Type B pancreatic cell (in vitro differentiated cells): ENCODE measurements at regions not wholly inside any gene's neighbourhood (a gene's known extent, or its start where the extent isn't known, plus 50 kb on each side); places are given as distances from the start of the nearest gene placed in this dataset.
"Not testable (repeated sequence)": the region's sequence is repeated elsewhere in the genome, so short reads cannot be mapped to it uniquely, and the experiment has no call there.

Experiments
- DNase-seq: peaks from one replicate; pipeline ENCODE4 v3.0.0; 2021; ENCODE audit warnings: mixed read lengths; ENCODE audit not compliant: unreplicated experiment; ENCODE audit errors: extremely low spot score
- H3K27ac Mint-ChIP-seq: 2 replicates; pipeline ENCODE4 v1.8.0; 2021; ENCODE audit warnings: mild to moderate bottlenecking, mixed read lengths
- H3K27me3 Mint-ChIP-seq: 2 replicates; pipeline ENCODE4 v1.8.0; 2021; ENCODE audit warnings: mixed read lengths
- H3K36me3 Mint-ChIP-seq: 2 replicates; pipeline ENCODE4 v1.8.0; 2021; ENCODE audit warnings: mixed read lengths
- H3K4me1 Mint-ChIP-seq: one replicate; pipeline ENCODE4 v1.8.0; 2021; ENCODE audit warnings: mixed read lengths; ENCODE audit not compliant: unreplicated experiment
- H3K4me3 Mint-ChIP-seq: 2 replicates; pipeline ENCODE4 v1.8.0; 2021; ENCODE audit warnings: mild to moderate bottlenecking, mixed read lengths
- H3K9me3 Mint-ChIP-seq: 2 replicates; pipeline ENCODE4 v1.8.0; 2021; ENCODE audit warnings: mixed read lengths
- CTCF ChIP-seq: fragments of 200-600 bp; sonication (generic); conservative IDR thresholded peaks from 2 replicates; pipeline ENCODE4 v1.5.0; 2021; ENCODE audit warnings: antibody characterized with exemption, mild to moderate bottlenecking

GRCh38 chr1:82139751-82140468, 339.2 kb downstream of the ADGRL2 start:
- H3K4me1 Mint-ChIP-seq, result no peaks in the 10 kb centered on the region
- no peak for DNase-seq
- no peak overlapping the region for H3K27ac Mint-ChIP-seq
- TF ChIP-seq CTCF, result no peak
- no peaks in the 10 kb centered on the region for H3K36me3 Mint-ChIP-seq
- H3K4me3 Mint-ChIP-seq, result no peak overlapping the region
- peaks cover 7% of the 10 kb centered on the region for H3K27me3 Mint-ChIP-seq
- peaks cover 7% of the 10 kb centered on the region for H3K9me3 Mint-ChIP-seq

- not testable (repeated sequence) for H3K4me1 Mint-ChIP-seq, H3K27me3 Mint-ChIP-seq, H3K4me3 Mint-ChIP-seq, H3K27ac Mint-ChIP-seq, DNase-seq, H3K36me3 Mint-ChIP-seq, H3K9me3 Mint-ChIP-seq
These were observed 335.6 kb downstream of the ADGRL2 start for GRCh38 chr1:82136351-82136750.

GRCh38 chr1:82125866-82126265, 325.1 kb downstream of the ADGRL2 start:
- H3K4me1 Mint-ChIP-seq, result peaks cover 6% of the 10 kb centered on the region
- no peak overlapping the region for H3K27ac Mint-ChIP-seq
- H3K27me3 Mint-ChIP-seq, result no peaks in the 10 kb centered on the region
- H3K4me3 Mint-ChIP-seq, result no peak overlapping the region
- no peaks in the 10 kb centered on the region for H3K36me3 Mint-ChIP-seq
- no peak for TF ChIP-seq CTCF
- no peak for DNase-seq
- no peaks in the 10 kb centered on the region for H3K9me3 Mint-ChIP-seq

- H3K4me1 Mint-ChIP-seq, result peaks cover 6% of the 10 kb centered on the region
- no peaks in the 10 kb centered on the region for H3K27me3 Mint-ChIP-seq
- no peak for DNase-seq
- H3K9me3 Mint-ChIP-seq, result no peaks in the 10 kb centered on the region
- H3K36me3 Mint-ChIP-seq, result no peaks in the 10 kb centered on the region
- no peak overlapping the region for H3K4me3 Mint-ChIP-seq
- H3K27ac Mint-ChIP-seq, result no peak overlapping the region
- TF ChIP-seq CTCF, result no peak
These were observed 324.4 kb downstream of the ADGRL2 start for GRCh38 chr1:82125119-82125518.

GRCh38 chr1:82121421-82121820, 320.7 kb downstream of the ADGRL2 start:
- no peak for TF ChIP-seq CTCF
- no peak for DNase-seq
- H3K9me3 Mint-ChIP-seq, result no peaks in the 10 kb centered on the region
- H3K27me3 Mint-ChIP-seq, result no peaks in the 10 kb centered on the region
- no peaks in the 10 kb centered on the region for H3K36me3 Mint-ChIP-seq
- no peak overlapping the region for H3K4me3 Mint-ChIP-seq
- no peak overlapping the region for H3K27ac Mint-ChIP-seq
- peaks cover 6% of the 10 kb centered on the region for H3K4me1 Mint-ChIP-seq

GRCh38 chr1:82116105-82116504, 315.4 kb downstream of the ADGRL2 start:
- Mint-ChIP-seq H3K27ac (no peak overlapping the region), H3K36me3 (no peaks in the 10 kb centered on the region), H3K9me3 (no peaks in the 10 kb centered on the region), H3K4me3 (no peak overlapping the region), H3K27me3 (no peaks in the 10 kb centered on the region), H3K4me1 (peaks cover 5% of the 10 kb centered on the region)
- DNase-seq, result no peak
- TF ChIP-seq CTCF, result no peak
